GM18909 (cell line): ENCODE measurements at regions not wholly inside any gene's neighbourhood (a gene's known extent, or its start where the extent isn't known, plus 50 kb on each side); places are given as distances from the start of the nearest gene placed in this dataset.

ENCODE experiments used
- ATAC-seq: cut with Tn5 transposase; IDR thresholded peaks from one replicate; pipeline ENCODE4 v1.9.1; 2021; ENCODE audit warnings: mild to moderate bottlenecking; ENCODE audit not compliant: unreplicated experiment, poor library complexity

GRCh38 chr13:59532405-59532804 is 631.3 kb downstream of the DIAPH3 start:
- no peak for ATAC-seq

GRCh38 chr13:59533561-59534555 is 629.9 kb downstream of the DIAPH3 start:
- ATAC-seq = no peak

GRCh38 chr13:59534806-59535205 is 628.9 kb downstream of the DIAPH3 start:
- ATAC-seq = no peak

- ATAC-seq = no peak
These were observed 626.2 kb downstream of the DIAPH3 start for GRCh38 chr13:59537500-59537899.

- ATAC-seq = no peak
These were observed 625.2 kb downstream of the DIAPH3 start for GRCh38 chr13:59538512-59538911.

GRCh38 chr13:59542303-59542702 is 621.4 kb downstream of the DIAPH3 start:
- ATAC-seq = no peak

GRCh38 chr13:59543418-59543817 is 620.3 kb downstream of the DIAPH3 start:
- ATAC-seq = no peak

- no peak for ATAC-seq
These were observed 618.7 kb downstream of the DIAPH3 start for GRCh38 chr13:59545007-59545406.

- ATAC-seq = no peak
These were observed 617.5 kb downstream of the DIAPH3 start for GRCh38 chr13:59546178-59546577.

GRCh38 chr13:59547950-59548349 is 615.8 kb downstream of the DIAPH3 start:
- ATAC-seq = no peak

- ATAC-seq = no peak
These were observed 600.8 kb downstream of the DIAPH3 start for GRCh38 chr13:59562924-59563323.

- ATAC-seq = no peak
These were observed 597.2 kb downstream of the DIAPH3 start for GRCh38 chr13:59566561-59566960.

GRCh38 chr13:59568306-59568705 is 595.4 kb downstream of the DIAPH3 start:
- no peak for ATAC-seq

- ATAC-seq = no peak
These were observed 593.5 kb downstream of the DIAPH3 start for GRCh38 chr13:59570204-59570603.

GRCh38 chr13:59584101-59584500 is 579.6 kb downstream of the DIAPH3 start:
- no peak for ATAC-seq

- no peak for ATAC-seq
These were observed 578.7 kb downstream of the DIAPH3 start for GRCh38 chr13:59584761-59585670.

GRCh38 chr13:59587030-59587429 is 576.7 kb downstream of the DIAPH3 start:
- ATAC-seq = no peak

GRCh38 chr13:59587971-59588716 is 575.6 kb downstream of the DIAPH3 start:
- ATAC-seq = no peak

GRCh38 chr13:59588717-59589067 is 575.0 kb downstream of the DIAPH3 start:
- ATAC-seq = no peak

- no peak for ATAC-seq
These were observed 561.7 kb downstream of the DIAPH3 start for GRCh38 chr13:59601993-59602392.
